SK-N-SH (cell line): ENCODE measurements at regions not wholly inside any gene's neighbourhood (a gene's known extent, or its start where the extent isn't known, plus 50 kb on each side); places are given as distances from the start of the nearest gene placed in this dataset.

Experiments used
- CTCF ChIA-PET: fragments of 300-600, 350-600 bp; formaldehyde crosslinking; extraction: SDS; loops from one replicate; lab custom pipeline; 2021; lab: Yijun Ruan, JAX
- POLR2A ChIA-PET: fragments of 350-600 bp; sonication (Branson Sonifier 250); formaldehyde crosslinking; extraction: SDS; loops from one replicate; lab custom pipeline; 2020; ENCODE audit warnings: antibody characterized with exemption, inconsistent platforms; lab: Yijun Ruan, JAX
- DNase-seq: peaks from one replicate; pipeline ENCODE4 v3.0.0; 2012
- H2AFZ ChIP-seq: fragments of 200-600 bp; sonication (generic); 2 replicates; pipeline ENCODE4 v1.8.1; 2016; ENCODE audit warnings: antibody characterized with exemption, mild to moderate bottlenecking, low read depth
- H3F3A ChIP-seq: fragments of 200-600 bp; sonication (generic); replicated peaks from 2 replicates; pipeline ENCODE3; 2016; ENCODE audit warnings: antibody characterized with exemption, mild to moderate bottlenecking; ENCODE audit not compliant: insufficient read depth
- H3K27ac ChIP-seq, 2 experiments: fragments of 200-500 bp in 1 of 2; fragments of 200-600 bp in 1 of 2; sonication (Bioruptor generic) in 1 of 2; sonication (generic), shearing (Covaris generic) in 1 of 2; 2 replicates each; pipeline versions ENCODE4 v1.5.1 to v1.6.1; 2014 to 2016; ENCODE audit warnings: low read depth in 2 of 2, inconsistent platforms in 1 of 2, low read length in 1 of 2, mild to moderate bottlenecking in 1 of 2, mixed read lengths in 1 of 2
- H3K27me3 ChIP-seq: fragments of 200-600 bp; sonication (generic), shearing (Covaris generic); 2 replicates; pipeline ENCODE4 v1.6.1; 2016; ENCODE audit warnings: mixed run types; ENCODE audit not compliant: insufficient read depth
- H3K36me3 ChIP-seq, 2 experiments: fragments of 200-500 bp in 1 of 2; fragments of 200-600 bp in 1 of 2; sonication (Bioruptor generic) in 1 of 2; sonication (generic) in 1 of 2; replicated peaks in 1 of 2; 2 replicates each; pipeline versions ENCODE3 to v1.5.1; 2014 to 2016; ENCODE audit warnings: low read length in 1 of 2, mild to moderate bottlenecking in 1 of 2; ENCODE audit not compliant: insufficient read depth in 2 of 2, control insufficient read depth in 1 of 2
- H3K4me1 ChIP-seq, 2 experiments: fragments of 200-500 bp in 1 of 2; fragments of 200-600 bp in 1 of 2; sonication (Bioruptor generic) in 1 of 2; sonication (generic), shearing (Covaris generic) in 1 of 2; 2 replicates each; pipeline versions ENCODE4 v1.5.1 to v1.6.1; 2014 to 2016; ENCODE audit warnings: low read depth in 1 of 2, low read length in 1 of 2, mixed run types in 1 of 2; ENCODE audit not compliant: insufficient read depth in 2 of 2, control insufficient read depth in 1 of 2
- H3K4me2 ChIP-seq: fragments of 200-600 bp; sonication (generic), shearing (Covaris generic); 2 replicates; pipeline ENCODE4 v1.6.1; 2017; ENCODE audit warnings: mixed run types
- H3K4me3 ChIP-seq, 2 experiments: fragments of 200-500 bp in 1 of 2; fragments of 200-600 bp in 1 of 2; sonication (Bioruptor generic) in 1 of 2; sonication (generic), shearing (Covaris generic) in 1 of 2; 2 replicates each; pipeline versions ENCODE4 v1.5.1 to v1.8.1; 2014 to 2016; ENCODE audit warnings: low read depth in 2 of 2, inconsistent platforms in 1 of 2, low read length in 1 of 2, mild to moderate bottlenecking in 1 of 2, mixed read lengths in 1 of 2, moderate library complexity in 1 of 2
- H3K79me2 ChIP-seq: fragments of 200-600 bp; sonication (generic); 2 replicates; pipeline ENCODE4 v1.8.1; 2017; ENCODE audit warnings: mild to moderate bottlenecking; ENCODE audit not compliant: insufficient read depth
- H3K9ac ChIP-seq: fragments of 200-600 bp; sonication (generic); 2 replicates; pipeline ENCODE4 v1.6.1; 2017; ENCODE audit warnings: mixed run types
- H3K9me2 ChIP-seq: fragments of 200-600 bp; sonication (generic); 2 replicates; pipeline ENCODE4 v1.6.1; 2017; ENCODE audit warnings: mixed run types
- H3K9me3 ChIP-seq: fragments of 200-600 bp; sonication (generic); 2 replicates; pipeline ENCODE4 v1.6.1; 2017; ENCODE audit warnings: mixed run types, mild to moderate bottlenecking, moderate library complexity
- H4K20me1 ChIP-seq: fragments of 200-600 bp; sonication (generic); 2 replicates; pipeline ENCODE4 v1.6.1; 2017; ENCODE audit warnings: mild to moderate bottlenecking, mixed run types; ENCODE audit not compliant: insufficient read depth
- CHD2 ChIP-seq: fragments of 150-350 bp; IDR thresholded peaks from 2 replicates; pipeline ENCODE4 v1.6.1; 2018; ENCODE audit warnings: low read length; ENCODE audit not compliant: partially characterized antibody
- ELF1 ChIP-seq: IDR thresholded peaks from 2 replicates; pipeline ENCODE4 v1.4.0; 2012
- EP300 ChIP-seq, 2 experiments: IDR thresholded peaks; 2 replicates each; pipeline versions ENCODE4 v1.4.0 to v1.6.1; 2012; ENCODE audit warnings: borderline replicate concordance in 1 of 2, low read depth in 1 of 2, low read length in 1 of 2
- EZH2phosphoT487 ChIP-seq: fragments of 200-600 bp; sonication (generic); IDR thresholded peaks from 2 replicates; pipeline ENCODE4 v1.6.1; 2017; ENCODE audit warnings: low read depth, mixed run types, mild to moderate bottlenecking, antibody characterized with exemption, moderate library complexity, borderline replicate concordance
- FOSL2 ChIP-seq: IDR thresholded peaks from 2 replicates; pipeline ENCODE4 v1.4.0; 2012; ENCODE audit warnings: low read depth, mild to moderate bottlenecking, moderate library complexity, borderline replicate concordance
- FOXJ3 ChIP-seq: sonication (generic); formaldehyde crosslinking; IDR thresholded peaks from 2 replicates; pipeline ENCODE4 v1.5.1; 2020; ENCODE audit warnings: mild to moderate bottlenecking, missing genetic modification reagents
- FOXM1 ChIP-seq: IDR thresholded peaks from 2 replicates; pipeline ENCODE4 v1.4.0; 2012; ENCODE audit warnings: low read depth, mild to moderate bottlenecking
- GABPA ChIP-seq: IDR thresholded peaks from 2 replicates; pipeline ENCODE4 v1.4.0; 2012; ENCODE audit warnings: low read depth, mild to moderate bottlenecking
- MAX ChIP-seq: IDR thresholded peaks from 2 replicates; pipeline ENCODE4 v1.4.0; 2012; ENCODE audit warnings: low read depth
- MXI1 ChIP-seq: IDR thresholded peaks from 2 replicates; pipeline ENCODE4 v1.6.1; 2012; ENCODE audit warnings: mild to moderate bottlenecking, low read depth, low read length, improper control_type of control experiment
- PBX3 ChIP-seq: IDR thresholded peaks from 2 replicates; pipeline ENCODE4; 2012
- RAD21 ChIP-seq: IDR thresholded peaks from 2 replicates; pipeline ENCODE4 v1.6.1; 2012; ENCODE audit warnings: mild to moderate bottlenecking, low read length
- REST ChIP-seq: IDR thresholded peaks from 2 replicates; pipeline ENCODE4 v1.6.1; 2012; ENCODE audit warnings: mild to moderate bottlenecking, low read depth, low read length, moderate library complexity
- RFX5 ChIP-seq: IDR thresholded peaks from 2 replicates; pipeline ENCODE4 v1.6.1; 2012; ENCODE audit warnings: mild to moderate bottlenecking, improper control_type of control experiment, low read length
- RXRA ChIP-seq: IDR thresholded peaks from 2 replicates; pipeline ENCODE4 v1.4.0; 2012; ENCODE audit warnings: low read depth, mild to moderate bottlenecking, borderline replicate concordance
- SIN3A ChIP-seq: IDR thresholded peaks from 2 replicates; pipeline ENCODE4 v1.6.1; 2012; ENCODE audit warnings: low read depth, mild to moderate bottlenecking, low read length, moderate library complexity, borderline replicate concordance
- TAF1 ChIP-seq: IDR thresholded peaks from 2 replicates; pipeline ENCODE4 v1.6.1; 2012; ENCODE audit warnings: low read depth, mild to moderate bottlenecking, low read length, moderate library complexity, borderline replicate concordance
- TCF12 ChIP-seq: IDR thresholded peaks from 2 replicates; pipeline ENCODE4 v1.4.0; 2012
- USF1 ChIP-seq: IDR thresholded peaks from 2 replicates; pipeline ENCODE4 v1.4.0; 2012; ENCODE audit warnings: low read depth, borderline replicate concordance
- USF2 ChIP-seq: fragments of 150-350 bp; IDR thresholded peaks from 2 replicates; pipeline ENCODE4 v1.6.1; 2017; ENCODE audit warnings: antibody characterized with exemption, low read length, low read depth, borderline replicate concordance
- WGBS: methylation state at CpG from one replicate; pipeline ENCODE4 v1.1.6; 2017; ENCODE audit warnings: low lambda C conversion rate; 5-methylcytosine and 5-hydroxymethylcytosine counted together

- Histone ChIP-seq H2AFZ (no peak overlapping the region), H4K20me1 (no peaks in the 10 kb centered on the region), H3K4me3 (no peak overlapping the region), H3K9me3 (no peaks in the 10 kb centered on the region), H3K9ac (no peak overlapping the region), H3K79me2 (peaks cover 68% of the 10 kb centered on the region), H3K4me2 (no peak overlapping the region), H3K36me3 (peaks cover 3 to 72% of the 10 kb centered on the region in 2 experiments), H3F3A (peaks cover 29% of the 10 kb centered on the region), H3K9me2 (no peaks in the 10 kb centered on the region), H3K27me3 (no peaks in the 10 kb centered on the region), H3K4me1 (peaks cover 5 to 20% of the 10 kb centered on the region in 2 experiments; a peak in 3 of 4 replicates), H3K27ac (peak overlapping the region; percentile 36 to 42; a peak in 3 of 4 replicates)
- no peak for TF ChIP-seq FOSL2
- no peak for TF ChIP-seq USF2
- TF ChIP-seq MAX: no peak
- no peak for TF ChIP-seq TAF1
- no peak for TF ChIP-seq USF1
- no peak for TF ChIP-seq RAD21
- no peak for TF ChIP-seq MXI1
- TF ChIP-seq FOXM1: no peak
- TF ChIP-seq CHD2: no peak
- TF ChIP-seq REST: no peak
- TF ChIP-seq ELF1: no peak
- no peak for TF ChIP-seq SIN3A
- no peak for TF ChIP-seq GABPA
- TF ChIP-seq RXRA: no peak
- no peak for TF ChIP-seq PBX3
- TF ChIP-seq EZH2phosphoT487: no peak
- TF ChIP-seq EP300 (IDR thresholded peaks at IDR 0.05; ENCODE audit: borderline replicate concordance in 1 of 2, low read depth in 1 of 2, low read length in 1 of 2): no peak
- TF ChIP-seq FOXJ3 (CRISPR knock-in tag): no peak
- no peak for TF ChIP-seq TCF12
- TF ChIP-seq RFX5: no peak
- DNase-seq: no peak
- POLR2A ChIA-PET: no interaction called here
- CTCF ChIA-PET: interaction anchor here (0.7 kb wide), 1 partner anchor 27 kb away, joined by 3 read pairs; no protein-coding TSS in a partner anchor
- 92% methylated on average over 3 of the region's 3 CpGs for WGBS
Measured at GRCh38 chr11:33551051-33551450, 149.6 kb downstream of the C11orf91 start.
